ENCODE measurements at regions not wholly inside any gene's neighbourhood (a gene's known extent, or its start where the extent isn't known, plus 50 kb on each side); places are given as distances from the start of the nearest gene placed in this dataset.

DNA sequence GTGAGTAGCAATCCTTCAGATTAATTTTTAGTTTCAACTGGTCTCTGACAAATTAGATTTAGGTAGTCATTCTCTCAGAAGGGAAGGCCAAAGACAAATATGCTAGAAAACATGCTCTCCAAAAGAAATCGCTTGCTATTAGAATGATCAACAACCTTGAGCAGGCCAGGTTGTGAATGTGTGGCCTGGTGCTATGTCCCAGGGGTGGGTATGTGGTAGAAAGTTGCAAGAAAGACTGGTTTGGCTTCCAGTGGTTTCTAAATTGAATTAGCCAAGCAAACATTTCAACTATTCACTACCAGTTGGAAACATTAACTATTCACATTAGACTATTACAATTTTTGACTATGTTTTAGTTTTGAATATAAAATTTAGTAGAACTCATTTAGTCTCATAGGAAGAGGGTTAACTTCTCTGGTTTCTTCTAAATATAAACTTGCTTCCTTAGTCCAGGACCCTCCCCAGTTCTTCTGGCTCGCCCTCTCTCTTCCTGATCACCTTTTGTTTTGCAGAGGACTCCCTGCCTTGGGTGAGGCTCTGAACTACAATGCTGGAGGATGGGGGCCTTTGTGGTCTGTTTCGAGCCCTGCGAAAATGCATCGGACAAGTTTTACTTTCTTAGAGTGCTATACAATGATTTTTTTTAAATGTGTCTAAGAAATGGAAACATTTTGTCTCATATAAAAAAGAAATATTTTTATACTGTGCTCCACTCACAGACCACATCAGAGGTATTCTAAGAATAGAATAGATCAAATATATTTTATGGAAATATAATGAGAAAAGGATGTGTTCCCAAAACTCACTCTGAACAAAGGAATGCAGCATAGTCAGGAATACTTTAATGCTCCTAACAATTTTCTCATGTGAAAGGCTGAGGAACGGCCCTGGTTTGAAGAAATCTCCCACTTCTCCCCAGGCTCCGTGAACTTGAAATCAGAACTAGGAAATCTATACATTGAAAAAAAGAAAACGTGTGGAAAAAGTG, 375.0 kb upstream of the ZEB2 start:
- no peaks in the 10 kb centered on the region for H3K9me3 Mint-ChIP-seq
- no peak overlapping the region for H3K27ac Mint-ChIP-seq
- no peaks in the 10 kb centered on the region for H3K36me3 Mint-ChIP-seq

DNA sequence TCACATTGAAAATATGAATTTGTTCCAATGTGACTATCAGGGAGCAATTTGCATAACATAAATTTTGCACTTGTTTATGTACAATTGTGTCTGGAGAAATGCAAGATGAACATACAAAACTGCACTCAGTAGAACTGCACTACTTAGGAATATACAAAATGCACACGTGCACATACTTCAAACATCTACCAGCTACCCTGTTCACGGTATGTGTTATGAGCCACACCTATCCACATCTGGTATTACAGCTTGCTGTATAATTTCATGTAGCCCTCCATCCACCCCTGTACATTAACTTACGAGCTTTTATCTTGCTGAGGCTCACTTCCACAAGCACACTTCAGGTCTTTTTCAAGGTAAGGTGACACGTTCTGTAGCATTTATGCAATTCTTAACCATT, 373.5 kb upstream of the ZEB2 start:
- no peak overlapping the region for H3K27ac Mint-ChIP-seq
- H3K4me1 Mint-ChIP-seq, result no peaks in the 10 kb centered on the region
- H3K36me3 Mint-ChIP-seq, result no peaks in the 10 kb centered on the region
- no peaks in the 10 kb centered on the region for H3K27me3 Mint-ChIP-seq
- H3K9me3 Mint-ChIP-seq, result no peaks in the 10 kb centered on the region
- no peak overlapping the region for H3K4me3 Mint-ChIP-seq

More for the DNA sequence above, 375.0 kb upstream of the ZEB2 start:
- Mint-ChIP-seq H3K4me1 (no peaks in the 10 kb centered on the region), H3K4me3 (no peak overlapping the region), H3K27me3 (no peaks in the 10 kb centered on the region)

GRCh38 chr2:144890828-144891227, 370.9 kb upstream of the ZEB2 start:
- no peaks in the 10 kb centered on the region for H3K36me3 Mint-ChIP-seq
- H3K27ac Mint-ChIP-seq, result no peak overlapping the region
- peaks cover 2% of the 10 kb centered on the region for H3K27me3 Mint-ChIP-seq
- no peak overlapping the region for H3K4me3 Mint-ChIP-seq
- H3K4me1 Mint-ChIP-seq, result no peaks in the 10 kb centered on the region
- H3K9me3 Mint-ChIP-seq, result no peaks in the 10 kb centered on the region

- H3K4me1 Mint-ChIP-seq, result no peaks in the 10 kb centered on the region
- no peak overlapping the region for H3K4me3 Mint-ChIP-seq
- H3K27me3 Mint-ChIP-seq, result peaks cover 2% of the 10 kb centered on the region
- no peak overlapping the region for H3K27ac Mint-ChIP-seq
- H3K9me3 Mint-ChIP-seq, result no peaks in the 10 kb centered on the region
- H3K36me3 Mint-ChIP-seq, result no peaks in the 10 kb centered on the region
Measured at GRCh38 chr2:144889348-144889747, 369.4 kb upstream of the ZEB2 start.

- Mint-ChIP-seq H3K4me1 (no peaks in the 10 kb centered on the region), H3K27me3 (peaks cover 2% of the 10 kb centered on the region), H3K4me3 (no peak overlapping the region), H3K27ac (no peak overlapping the region), H3K9me3 (no peaks in the 10 kb centered on the region), H3K36me3 (no peaks in the 10 kb centered on the region)
Measured at GRCh38 chr2:144886862-144887261, 366.9 kb upstream of the ZEB2 start.

DNA sequence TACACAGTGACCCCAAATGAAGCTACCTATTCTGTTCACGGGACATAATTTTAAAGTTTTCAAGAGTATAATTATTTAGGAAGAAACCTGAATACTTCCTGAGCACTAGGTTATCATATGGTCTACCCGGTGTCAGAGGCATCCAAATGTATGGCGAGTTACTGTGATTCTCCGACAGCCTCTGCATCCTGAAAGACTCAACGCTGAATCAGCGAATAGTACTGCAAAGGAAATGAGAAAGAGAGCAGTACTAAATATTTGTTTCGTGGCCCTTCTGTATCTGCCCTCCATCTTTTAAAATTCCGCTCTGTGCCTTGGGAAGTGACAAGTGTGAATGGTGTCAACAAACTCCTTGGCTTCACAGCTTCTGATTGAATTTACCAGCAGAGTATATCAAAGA, 358.0 kb upstream of the ZEB2 start:
- no peaks in the 10 kb centered on the region for H3K9me3 Mint-ChIP-seq
- H3K4me1 Mint-ChIP-seq, result no peaks in the 10 kb centered on the region
- H3K27me3 Mint-ChIP-seq, result no peaks in the 10 kb centered on the region
- H3K4me3 Mint-ChIP-seq, result no peak overlapping the region
- H3K36me3 Mint-ChIP-seq, result no peaks in the 10 kb centered on the region
- no peak overlapping the region for H3K27ac Mint-ChIP-seq

GRCh38 chr2:144876013-144876412, 356.1 kb upstream of the ZEB2 start:
- H3K36me3 Mint-ChIP-seq, result no peaks in the 10 kb centered on the region
- H3K4me3 Mint-ChIP-seq, result no peak overlapping the region
- H3K27me3 Mint-ChIP-seq, result no peaks in the 10 kb centered on the region
- H3K27ac Mint-ChIP-seq, result no peak overlapping the region
- H3K9me3 Mint-ChIP-seq, result no peaks in the 10 kb centered on the region
- H3K4me1 Mint-ChIP-seq, result no peaks in the 10 kb centered on the region

DNA sequence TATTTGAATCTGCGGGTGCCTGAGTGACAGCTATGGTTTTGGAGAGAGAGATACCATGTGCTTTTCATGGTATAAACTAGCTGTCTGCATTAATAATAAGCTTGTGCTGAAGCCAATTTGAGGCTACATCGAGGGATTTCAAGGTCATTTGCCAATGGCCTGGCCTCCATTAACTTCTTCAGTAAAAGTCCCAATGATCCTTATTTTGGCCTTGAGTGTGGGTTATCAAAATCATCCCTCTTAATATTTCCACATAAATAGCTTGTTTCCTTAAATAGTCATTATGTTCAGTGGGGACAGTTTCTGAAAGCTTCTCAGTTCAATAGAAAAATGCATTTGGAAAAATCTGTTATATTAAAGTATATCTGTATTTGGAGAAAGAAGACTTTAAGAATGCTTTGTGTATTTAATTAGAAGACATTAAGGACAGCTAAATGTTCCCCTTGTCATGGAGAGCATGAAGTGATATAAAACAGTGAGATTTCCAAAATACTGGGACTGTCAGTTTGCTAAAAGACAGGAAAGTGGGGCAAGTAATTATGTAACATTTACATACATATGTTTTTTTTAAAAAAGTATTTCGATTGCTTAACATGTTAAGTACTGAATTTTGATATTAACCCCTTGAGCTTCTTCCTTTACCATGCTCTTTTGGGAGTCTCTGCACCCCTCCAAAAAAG, 355.5 kb upstream of the ZEB2 start:
- no peaks in the 10 kb centered on the region for H3K27me3 Mint-ChIP-seq
- no peaks in the 10 kb centered on the region for H3K4me1 Mint-ChIP-seq
- no peak overlapping the region for H3K27ac Mint-ChIP-seq
- no peaks in the 10 kb centered on the region for H3K36me3 Mint-ChIP-seq
- H3K4me3 Mint-ChIP-seq, result no peak overlapping the region
- H3K9me3 Mint-ChIP-seq, result no peaks in the 10 kb centered on the region

DNA sequence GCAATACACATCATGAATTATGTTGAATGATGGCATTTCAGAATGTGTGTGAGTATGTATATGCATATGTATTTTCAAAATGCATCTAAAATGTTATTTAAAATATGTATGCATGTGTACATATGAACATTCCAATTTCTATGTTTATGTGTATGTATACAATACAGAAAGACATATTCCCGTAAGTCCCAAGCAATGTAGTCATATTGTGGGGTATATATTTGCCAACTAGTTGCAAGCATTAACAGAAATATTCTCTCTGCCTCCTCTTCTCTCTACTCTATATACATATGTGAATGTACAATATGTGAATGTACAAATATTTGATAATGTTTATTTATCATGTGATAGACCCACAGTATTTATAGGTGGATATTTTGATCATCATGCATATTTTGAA, 345.8 kb upstream of the ZEB2 start:
- Mint-ChIP-seq H3K4me3 (no peak overlapping the region), H3K27ac (no peak overlapping the region), H3K4me1 (no peaks in the 10 kb centered on the region), H3K9me3 (no peaks in the 10 kb centered on the region), H3K27me3 (no peaks in the 10 kb centered on the region), H3K36me3 (no peaks in the 10 kb centered on the region)

GRCh38 chr2:144859716-144860115, 339.8 kb upstream of the ZEB2 start:
- Mint-ChIP-seq H3K4me3 (no peak overlapping the region), H3K9me3 (no peaks in the 10 kb centered on the region), H3K27me3 (no peaks in the 10 kb centered on the region), H3K36me3 (no peaks in the 10 kb centered on the region), H3K4me1 (no peaks in the 10 kb centered on the region), H3K27ac (no peak overlapping the region)

DNA sequence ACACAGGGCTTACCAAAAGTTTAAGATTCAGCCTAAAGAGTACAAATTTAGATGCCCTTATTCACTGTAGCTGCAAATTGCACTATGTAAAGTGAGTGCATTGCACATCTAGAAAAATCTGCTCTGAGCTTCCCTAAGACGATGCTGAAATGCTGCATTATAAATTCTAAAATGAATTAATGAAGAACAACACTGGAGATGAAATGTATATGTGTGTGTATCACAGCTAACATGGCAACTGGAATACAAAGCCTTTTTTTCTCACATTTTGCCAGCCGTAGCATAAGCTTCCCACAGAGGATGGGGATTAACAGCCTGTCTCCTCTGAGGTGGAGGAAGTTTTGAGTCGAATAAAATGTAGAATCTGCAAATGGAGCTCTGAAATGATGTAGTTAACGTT, 338.3 kb upstream of the ZEB2 start:
- Mint-ChIP-seq H3K4me3 (no peak overlapping the region), H3K27me3 (no peaks in the 10 kb centered on the region)

DNA sequence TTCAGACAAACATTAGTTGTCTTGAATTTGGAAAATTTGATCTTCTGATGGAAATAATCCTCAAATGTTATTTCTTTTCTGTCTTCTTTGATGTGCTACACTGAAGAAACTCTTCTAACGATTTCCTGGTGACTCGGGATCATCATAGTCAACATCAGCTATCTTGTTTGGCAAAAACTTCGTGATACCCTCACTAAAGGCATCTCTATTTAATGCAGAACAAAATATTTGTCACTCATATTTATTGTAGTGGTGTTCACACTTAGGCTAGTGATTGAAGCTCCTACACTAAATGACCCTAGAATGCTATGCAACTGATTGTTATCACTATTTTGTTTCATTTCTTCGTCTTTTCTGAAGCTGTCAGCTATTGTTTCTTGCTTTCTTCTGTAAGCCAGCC, 334.7 kb upstream of the ZEB2 start:
- H3K27ac Mint-ChIP-seq, result no peak overlapping the region

More for the DNA sequence above, 338.3 kb upstream of the ZEB2 start:
- no peak overlapping the region for H3K27ac Mint-ChIP-seq
- H3K4me1 Mint-ChIP-seq, result no peaks in the 10 kb centered on the region
- H3K9me3 Mint-ChIP-seq, result no peaks in the 10 kb centered on the region
- H3K36me3 Mint-ChIP-seq, result no peaks in the 10 kb centered on the region

GRCh38 chr2:144849612-144850011, 329.7 kb upstream of the ZEB2 start:
- Mint-ChIP-seq H3K27me3 (peaks cover 1% of the 10 kb centered on the region), H3K27ac (no peak overlapping the region), H3K9me3 (no peaks in the 10 kb centered on the region), H3K4me3 (no peak overlapping the region), H3K36me3 (no peaks in the 10 kb centered on the region), H3K4me1 (no peaks in the 10 kb centered on the region)

More for the DNA sequence above, 334.7 kb upstream of the ZEB2 start:
- Mint-ChIP-seq H3K36me3 (no peaks in the 10 kb centered on the region), H3K9me3 (no peaks in the 10 kb centered on the region), H3K27me3 (no peaks in the 10 kb centered on the region), H3K4me3 (no peak overlapping the region), H3K4me1 (no peaks in the 10 kb centered on the region)

- H3K36me3 Mint-ChIP-seq, result no peaks in the 10 kb centered on the region
- H3K4me3 Mint-ChIP-seq, result no peak overlapping the region
- H3K4me1 Mint-ChIP-seq, result no peaks in the 10 kb centered on the region
- no peaks in the 10 kb centered on the region for H3K9me3 Mint-ChIP-seq
- H3K27me3 Mint-ChIP-seq, result peaks cover 1% of the 10 kb centered on the region
- H3K27ac Mint-ChIP-seq, result no peak overlapping the region
Measured at GRCh38 chr2:144848423-144848822, 328.5 kb upstream of the ZEB2 start.

GRCh38 chr2:144847347-144848080, 327.6 kb upstream of the ZEB2 start:
- no peaks in the 10 kb centered on the region for H3K9me3 Mint-ChIP-seq
- no peaks in the 10 kb centered on the region for H3K36me3 Mint-ChIP-seq
- H3K27ac Mint-ChIP-seq, result no peak overlapping the region

More at GRCh38 chr2:144847347-144848080, 327.6 kb upstream of the ZEB2 start:
- Mint-ChIP-seq H3K4me3 (no peak overlapping the region), H3K27me3 (peaks cover 1% of the 10 kb centered on the region), H3K4me1 (no peaks in the 10 kb centered on the region)

All from activated naive CD4-positive, alpha-beta T cell treated with anti-CD3 and anti-CD28 coated beads, Interleukin-2, amount 50 U/mL, for 24 hours (primary cell).